SIG-M5 treated with dmso at 0.1 percent for 504 hours (cell line): ENCODE measurements at regions not wholly inside any gene's neighbourhood (a gene's known extent, or its start where the extent isn't known, plus 50 kb on each side); places are given as distances from the start of the nearest gene placed in this dataset.

Source experiments
- DNase-seq: peaks from one replicate; lab custom pipeline; 2025; ENCODE audit not compliant: unreplicated experiment; lab: John Stamatoyannopoulos, UW

DNA sequence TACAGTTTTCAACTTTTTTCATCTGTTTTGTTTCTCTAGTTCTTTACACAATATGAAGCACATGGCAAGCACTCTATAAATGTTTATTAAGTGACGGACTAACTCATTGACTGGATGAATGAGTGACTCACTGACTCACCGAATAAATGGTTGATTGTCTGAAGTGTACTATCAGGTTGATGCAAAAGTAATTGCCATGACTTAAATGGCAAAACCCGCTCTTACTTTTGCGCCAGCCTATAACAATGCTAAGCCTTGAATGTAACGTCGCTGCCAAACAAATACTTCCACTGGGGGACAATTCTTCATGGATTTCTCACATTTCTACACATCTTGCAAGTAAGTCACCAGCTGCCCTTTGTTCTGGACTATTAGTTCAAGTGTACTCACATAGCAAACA is 109.0 kb upstream of the KCTD3 start:
- no peak for DNase-seq

DNA sequence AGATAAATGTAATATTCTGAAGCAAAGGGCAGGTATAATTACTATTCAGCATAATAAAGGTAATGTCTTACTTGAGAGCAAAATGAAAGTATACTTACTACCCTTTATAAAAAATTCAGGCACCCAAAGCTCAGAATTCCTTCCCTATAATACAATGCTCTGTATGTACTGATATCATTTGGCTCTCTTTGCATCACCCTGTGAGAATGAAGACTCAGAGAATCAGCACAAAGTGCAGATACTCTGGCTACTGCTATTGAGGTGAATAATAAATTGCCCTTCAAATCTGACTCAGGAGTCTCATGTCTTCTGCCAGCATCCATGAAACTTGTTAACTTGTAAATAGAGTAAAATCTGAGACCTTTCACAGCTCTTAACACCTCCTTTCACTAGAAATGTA is 108.5 kb upstream of the KCTD3 start:
- DNase-seq: no peak

DNA sequence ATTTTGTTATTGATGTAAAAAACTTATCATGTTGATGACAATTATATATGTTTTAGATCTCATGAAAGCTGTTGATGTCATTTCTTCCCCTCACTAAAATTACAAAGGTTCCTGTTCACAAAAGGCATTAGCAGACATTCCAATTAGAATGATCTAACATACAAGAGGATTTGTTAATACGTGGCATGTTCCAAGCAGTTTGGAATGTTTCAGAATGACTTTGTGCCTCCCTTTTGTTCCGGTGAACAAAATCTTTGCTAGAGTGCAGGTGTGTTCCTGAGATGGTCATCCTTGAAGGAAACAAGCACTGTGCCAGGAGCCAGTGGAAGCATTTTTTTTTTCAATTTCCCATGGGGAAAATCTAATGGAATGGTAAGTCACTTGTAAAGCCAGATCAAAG is 108.0 kb upstream of the KCTD3 start:
- no peak for DNase-seq

DNA sequence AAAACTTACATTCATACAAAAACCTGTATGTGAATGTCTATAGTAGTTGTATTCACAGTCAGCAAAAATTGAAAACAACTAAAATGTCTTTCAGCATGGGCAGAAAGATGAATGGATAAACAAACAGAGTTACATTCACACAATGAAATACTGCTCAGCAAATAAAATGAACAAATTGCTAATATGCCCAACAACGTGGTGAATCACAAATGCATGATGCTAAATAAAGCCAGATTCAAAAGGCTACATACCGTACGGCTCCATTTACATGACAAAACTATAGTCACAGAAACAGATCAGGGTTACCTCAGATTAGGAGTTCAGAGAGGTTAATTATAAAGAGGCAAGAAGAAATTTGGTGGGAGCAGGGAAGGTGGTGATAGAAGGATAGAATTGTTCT is 100.7 kb upstream of the KCTD3 start:
- DNase-seq: no peak

DNA sequence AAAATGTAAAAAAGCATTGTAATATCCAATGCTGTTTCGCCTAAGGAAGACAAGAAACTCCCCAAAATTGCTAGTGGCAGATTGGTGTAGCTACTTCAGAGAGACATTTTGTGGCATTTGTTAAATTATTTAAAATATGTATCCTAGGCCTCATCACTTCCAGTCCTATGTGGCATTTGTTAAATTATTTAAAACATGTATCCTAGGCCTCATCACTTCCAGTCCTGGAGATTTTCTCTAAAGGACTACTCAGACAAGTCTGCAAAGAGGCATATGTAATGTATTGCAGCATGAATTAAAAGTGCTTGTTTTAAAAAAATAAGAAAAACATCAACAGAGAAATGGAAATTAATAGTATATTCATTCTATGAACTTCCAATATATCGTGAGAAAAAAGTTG is 95.6 kb upstream of the KCTD3 start:
- no peak for DNase-seq

DNA sequence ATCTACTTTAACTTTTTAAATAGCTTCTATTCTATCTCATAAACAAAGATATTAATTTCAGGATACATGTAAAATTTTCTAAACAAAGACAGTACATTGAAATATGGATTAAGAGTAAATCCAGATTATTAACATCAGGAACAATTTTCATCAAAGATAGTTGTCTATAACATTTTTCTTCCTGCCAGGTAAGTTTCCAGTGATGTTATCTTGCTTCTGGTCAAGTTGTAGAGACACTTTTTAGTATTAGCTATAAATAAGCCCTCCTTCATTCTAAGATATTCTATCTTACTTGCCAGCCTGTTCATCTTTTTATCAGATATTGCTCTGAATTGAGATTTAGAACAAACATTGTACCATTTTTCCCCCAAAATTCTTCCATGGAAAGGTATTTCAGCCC is 94.4 kb upstream of the KCTD3 start:
- DNase-seq: no peak

DNA sequence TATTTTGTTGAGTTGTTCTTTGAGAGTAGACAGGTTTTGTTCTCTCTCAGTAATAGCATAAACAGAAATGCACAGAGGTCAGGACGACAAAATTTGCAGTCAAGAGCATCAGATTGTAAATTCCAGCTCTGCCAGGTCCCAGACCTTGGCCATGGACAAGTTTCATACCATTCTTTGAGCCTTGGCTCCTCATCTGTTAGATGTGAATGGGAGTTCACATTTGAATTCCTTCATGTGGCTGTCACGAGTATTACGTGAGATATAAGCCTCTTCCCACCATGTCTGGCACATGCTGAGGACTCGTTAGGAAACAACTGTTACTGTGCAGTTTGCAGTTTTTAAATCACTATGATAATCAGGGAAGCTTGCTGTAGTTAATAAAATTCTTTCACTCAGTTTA is 93.2 kb upstream of the KCTD3 start:
- no peak for DNase-seq

DNA sequence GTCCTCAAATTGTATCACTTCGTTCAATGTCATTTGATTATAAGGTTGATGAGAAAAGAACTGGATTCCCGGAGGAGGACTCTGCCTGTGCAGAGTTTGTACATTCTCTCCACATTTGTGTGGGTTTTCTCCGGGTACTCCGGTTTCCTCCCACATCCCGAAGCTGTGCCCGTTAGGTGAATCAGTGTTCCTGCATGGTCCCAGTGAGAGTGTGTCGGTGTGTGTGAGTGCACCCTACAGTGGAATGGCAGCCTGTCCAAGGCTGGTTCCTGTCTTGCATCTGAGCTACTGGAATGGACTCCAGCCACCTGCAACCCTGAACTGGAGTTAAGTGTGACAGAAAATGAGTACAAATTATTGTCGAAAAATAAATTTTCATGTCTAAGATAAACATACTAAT is 92.2 kb upstream of the KCTD3 start:
- DNase-seq: no peak

DNA sequence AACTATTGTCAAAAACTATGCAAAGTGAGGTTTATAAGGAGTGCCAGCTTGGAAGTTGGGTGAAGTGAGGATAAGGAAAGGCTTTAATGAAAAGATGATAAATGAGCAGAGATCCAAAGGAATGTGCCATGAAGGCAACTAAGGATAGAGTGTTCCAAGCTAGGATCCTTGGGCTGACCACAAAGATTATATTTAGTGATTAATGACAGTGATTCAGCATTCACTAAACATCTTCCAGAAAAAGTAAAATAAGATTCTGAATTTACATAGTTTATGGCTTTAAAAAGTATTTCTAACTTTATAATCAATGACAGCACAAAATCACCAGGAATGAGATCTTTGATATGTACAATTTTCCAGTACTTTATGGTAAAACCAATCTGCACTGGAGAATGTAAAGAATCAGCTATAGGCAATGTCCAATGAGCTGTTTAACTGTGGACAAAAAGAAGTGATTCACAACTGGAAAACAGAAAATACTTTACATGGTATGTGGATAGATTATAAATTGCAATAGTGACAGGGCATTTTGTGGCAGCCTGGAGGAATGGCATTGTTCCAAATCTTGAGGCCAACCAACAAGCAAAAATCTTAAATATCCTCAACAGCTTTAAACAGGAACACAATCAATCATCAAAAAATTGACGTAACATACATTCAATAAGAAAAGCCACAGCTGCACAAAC is 91.2 kb upstream of the KCTD3 start:
- DNase-seq: no peak

DNA sequence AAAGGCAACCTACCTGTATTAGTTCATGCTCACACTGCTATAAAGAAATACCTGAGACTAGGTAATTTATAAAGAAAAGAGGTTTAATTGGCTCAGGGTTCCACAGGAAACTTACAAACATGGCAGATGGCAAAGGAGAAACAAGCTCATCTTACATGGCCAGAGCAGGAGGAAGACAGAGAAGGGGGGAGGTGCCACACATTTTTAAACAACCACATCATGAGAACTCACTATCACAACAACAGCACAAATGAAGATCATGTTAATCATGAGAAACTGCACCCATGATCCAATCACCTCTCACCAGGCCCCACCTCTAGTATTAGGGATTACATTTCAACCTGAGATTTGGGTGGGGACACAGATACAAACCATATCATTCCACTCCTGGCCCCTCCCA is 90.6 kb upstream of the KCTD3 start:
- no peak for DNase-seq

DNA sequence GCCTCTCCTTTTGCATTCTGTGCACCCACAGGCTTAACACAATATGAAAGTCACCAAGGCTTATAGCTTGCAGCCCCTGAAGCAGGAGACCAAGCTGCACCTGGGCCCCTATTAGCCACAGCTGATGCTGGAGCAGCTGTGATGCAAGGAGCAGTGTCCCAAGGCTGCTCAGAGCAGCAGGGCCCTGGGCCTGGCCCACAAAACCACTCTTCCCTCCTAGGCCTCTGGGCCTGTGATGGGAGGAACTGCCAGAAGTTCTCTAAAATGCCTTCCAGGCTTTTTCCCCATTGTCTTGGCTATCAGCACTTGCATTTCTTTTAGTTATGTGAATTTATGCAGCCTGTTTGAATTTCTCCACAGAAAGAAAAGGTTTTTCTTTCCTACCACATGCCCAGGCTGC is 89.5 kb upstream of the KCTD3 start:
- DNase-seq: no peak

DNA sequence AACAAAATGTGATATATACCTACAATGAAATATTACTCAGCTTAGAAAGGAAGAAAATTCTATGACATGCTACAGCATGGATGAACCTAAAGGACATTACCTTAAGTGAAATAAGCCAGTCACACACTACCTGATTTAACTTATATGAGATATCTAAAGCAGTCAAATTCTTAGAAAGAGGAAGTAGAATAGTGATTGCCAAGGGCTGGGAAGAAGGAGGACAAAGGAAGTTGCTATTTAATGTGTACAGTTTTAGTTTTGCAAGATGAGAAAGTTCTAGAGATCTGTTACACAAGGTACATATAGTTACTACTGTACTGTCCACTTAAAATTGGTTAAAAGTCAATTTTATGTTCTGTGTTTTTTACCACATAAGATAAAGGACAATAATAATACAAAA is 87.5 kb upstream of the KCTD3 start:
- peak; percentile 72 for DNase-seq

DNA sequence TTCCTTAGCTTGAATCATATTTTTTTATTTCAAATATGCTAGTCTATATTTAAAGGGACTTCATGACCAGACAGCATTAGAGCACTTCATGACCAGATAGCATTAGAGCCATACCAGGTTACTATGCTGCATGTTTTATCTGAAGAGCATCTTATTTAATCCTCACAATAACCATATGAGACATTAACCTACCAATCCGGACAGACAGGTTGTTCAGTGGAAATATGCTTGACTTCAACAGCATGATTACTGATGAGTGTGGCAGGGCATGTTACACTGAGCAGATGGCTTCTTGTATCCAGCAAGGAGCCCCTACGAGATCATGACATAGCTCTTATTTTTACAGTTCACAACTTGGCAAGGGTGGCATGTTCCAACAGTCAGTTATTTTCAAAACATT is 85.0 kb upstream of the KCTD3 start:
- peak; percentile 58 for DNase-seq

DNA sequence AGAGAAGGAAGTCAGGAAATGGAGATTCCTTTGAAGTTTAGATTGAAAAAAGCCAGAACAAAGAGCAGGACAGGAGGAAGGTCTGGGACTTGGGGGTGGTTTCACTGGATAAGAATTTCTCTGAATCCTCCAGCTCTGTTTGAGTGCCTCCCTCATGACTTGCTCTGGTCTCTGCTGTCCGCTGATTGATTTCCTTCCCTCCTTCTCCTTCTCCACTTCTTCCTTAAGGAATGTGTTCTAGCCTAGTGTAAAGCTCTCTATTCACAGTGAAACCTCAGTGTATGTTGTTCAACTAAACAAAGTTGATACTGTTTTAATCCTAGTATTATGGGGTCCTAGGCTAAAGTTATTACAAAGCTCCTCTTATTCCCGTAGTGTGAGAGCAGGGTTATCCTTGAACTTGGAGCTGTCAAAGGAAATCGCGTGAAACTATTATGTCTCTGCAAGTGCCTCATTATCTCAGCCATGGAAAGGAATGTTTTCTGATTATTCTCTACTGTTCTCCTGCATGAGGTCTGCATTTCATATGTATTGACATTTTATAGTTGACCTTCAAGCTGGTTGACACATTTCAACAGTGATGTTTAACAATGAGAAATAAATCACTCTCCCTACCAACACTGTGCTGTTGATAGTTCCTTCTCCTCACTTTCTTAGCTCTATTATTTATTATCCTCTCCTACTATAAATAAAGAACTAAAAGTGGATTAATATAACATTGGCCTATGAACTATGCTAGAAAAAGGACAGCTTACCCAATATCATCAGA is 82.7 kb upstream of the KCTD3 start:
- no peak for DNase-seq

DNA sequence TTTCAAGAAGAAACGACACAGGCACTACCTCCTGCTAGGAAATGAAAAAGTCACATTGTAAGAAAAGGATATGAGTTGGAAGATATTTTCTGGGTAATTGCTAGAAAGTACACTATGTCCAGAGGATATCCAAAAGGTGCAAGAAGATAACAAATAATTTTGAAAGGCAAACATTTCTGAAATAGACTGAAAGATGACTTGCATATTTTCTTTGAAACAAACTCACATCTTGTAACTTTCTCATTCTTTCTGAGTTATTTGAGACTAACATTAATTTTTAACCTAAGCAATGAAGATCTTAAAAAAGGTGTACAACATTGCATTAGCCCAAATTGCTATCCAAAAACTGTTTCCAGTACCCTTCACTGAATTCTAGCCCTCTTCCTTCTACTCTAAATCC is 79.6 kb upstream of the KCTD3 start:
- no peak for DNase-seq

DNA sequence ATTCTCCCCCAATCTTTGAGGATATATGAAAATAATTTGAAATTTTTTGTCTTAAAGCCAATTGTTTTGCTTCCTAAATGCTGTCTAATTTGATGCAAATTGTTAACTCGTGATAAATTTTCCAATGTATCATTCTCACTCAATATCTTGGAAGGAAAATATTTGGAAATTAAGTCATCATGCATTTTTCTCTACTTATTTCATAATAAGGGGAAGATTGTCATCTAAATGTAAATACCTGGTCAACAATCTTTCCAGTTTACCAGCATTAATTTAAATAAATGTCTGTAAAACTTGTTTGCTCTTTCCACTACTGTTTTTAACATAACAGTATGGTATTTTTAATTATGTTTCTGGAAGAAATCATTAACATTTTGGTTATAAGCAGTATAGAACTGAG is 78.3 kb upstream of the KCTD3 start:
- DNase-seq: peak; percentile 17

DNA sequence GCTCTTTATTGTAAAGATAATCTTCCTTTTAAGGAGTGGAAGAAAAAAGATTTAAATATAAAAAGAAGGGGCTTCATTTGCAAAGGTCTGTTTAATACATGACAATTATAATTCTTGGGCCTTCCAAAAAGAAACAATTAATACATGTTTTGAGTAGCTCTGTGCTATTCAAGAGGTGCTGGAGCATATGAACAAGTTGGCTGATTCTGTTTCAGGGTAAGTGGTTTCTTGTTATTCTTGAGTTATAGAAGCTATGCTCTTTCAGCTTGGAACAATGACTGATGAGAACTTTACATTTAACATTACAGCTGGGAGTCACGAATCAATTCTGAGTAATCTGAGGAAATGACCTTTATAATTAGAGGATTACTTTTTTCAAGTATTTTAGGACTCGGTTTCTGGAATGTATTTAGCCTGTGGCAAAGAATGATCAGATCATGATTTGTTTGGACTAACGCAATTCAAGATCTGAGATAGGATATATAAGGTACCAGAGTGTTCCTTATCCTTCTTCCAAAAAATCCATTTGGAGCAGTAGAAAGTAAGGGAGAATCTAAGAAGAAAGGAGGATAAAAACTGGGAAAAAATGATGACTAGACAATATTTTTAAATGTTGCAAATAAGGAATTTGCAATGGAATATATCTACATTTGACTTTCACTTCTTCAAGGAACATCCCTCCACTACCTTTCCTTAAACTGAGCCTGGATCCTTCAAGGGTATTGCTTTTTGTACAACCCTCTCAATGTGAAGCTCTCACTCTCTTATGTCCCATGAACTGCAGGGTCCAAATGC is 77.1 kb upstream of the KCTD3 start:
- DNase-seq: no peak

DNA sequence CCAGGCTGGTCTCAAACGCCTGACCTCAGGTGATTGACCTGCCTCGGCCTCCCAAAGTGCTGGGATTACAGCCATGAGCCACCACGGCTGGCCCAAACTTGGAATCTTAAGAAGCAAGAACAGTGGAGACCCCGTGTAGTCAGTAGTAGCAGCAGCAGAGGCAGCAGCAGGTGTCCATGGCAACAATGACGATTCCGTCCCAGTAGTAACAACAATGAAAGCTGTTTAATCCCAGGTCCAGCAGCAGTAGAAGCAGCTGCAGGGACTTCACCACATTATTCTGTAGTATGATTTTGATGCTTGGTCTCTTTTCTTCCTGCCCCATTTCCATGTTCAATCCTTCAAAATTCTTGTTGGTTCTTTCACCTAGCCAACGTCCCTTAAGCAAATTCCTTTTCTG is 69.6 kb upstream of the KCTD3 start:
- no peak for DNase-seq

DNA sequence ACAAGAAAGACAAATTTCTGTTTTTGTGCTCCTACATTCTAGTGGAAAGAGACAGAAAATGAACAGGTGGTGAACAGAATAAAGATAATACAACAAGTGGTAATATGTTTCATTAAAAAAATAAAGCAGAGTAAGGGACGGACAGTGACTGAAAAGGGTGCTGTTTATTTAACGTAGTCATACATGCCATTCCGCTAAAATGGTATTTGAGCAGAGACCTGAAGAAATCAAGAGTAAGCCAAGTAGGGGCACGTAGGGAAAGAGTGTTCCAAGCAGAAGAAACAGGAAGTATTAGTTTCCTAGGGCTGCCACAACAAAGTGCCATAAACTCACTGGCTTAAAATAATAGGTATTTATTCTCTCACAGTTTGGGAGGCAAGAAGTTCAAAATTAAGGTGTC is 65.6 kb upstream of the KCTD3 start:
- DNase-seq: no peak

DNA sequence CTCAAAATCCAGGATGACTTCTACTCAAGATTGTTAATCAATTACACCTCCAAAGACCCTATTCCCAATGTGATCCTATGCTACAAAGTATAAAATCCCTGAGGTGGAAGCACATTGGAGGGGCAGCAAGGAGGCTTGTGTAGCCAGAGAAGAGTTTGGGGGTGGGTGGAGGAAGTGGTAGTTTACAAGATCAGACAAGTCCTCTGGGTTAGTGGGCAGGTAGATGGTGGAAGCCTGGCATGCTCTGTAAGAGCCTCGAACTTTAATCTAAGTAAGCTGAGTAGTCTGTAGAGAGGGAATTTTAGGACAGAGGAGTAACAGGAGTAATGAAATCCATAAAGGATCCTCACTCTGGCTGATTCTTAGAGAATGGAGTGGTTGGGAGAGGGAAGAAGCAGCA is 65.0 kb upstream of the KCTD3 start:
- DNase-seq: no peak

DNA sequence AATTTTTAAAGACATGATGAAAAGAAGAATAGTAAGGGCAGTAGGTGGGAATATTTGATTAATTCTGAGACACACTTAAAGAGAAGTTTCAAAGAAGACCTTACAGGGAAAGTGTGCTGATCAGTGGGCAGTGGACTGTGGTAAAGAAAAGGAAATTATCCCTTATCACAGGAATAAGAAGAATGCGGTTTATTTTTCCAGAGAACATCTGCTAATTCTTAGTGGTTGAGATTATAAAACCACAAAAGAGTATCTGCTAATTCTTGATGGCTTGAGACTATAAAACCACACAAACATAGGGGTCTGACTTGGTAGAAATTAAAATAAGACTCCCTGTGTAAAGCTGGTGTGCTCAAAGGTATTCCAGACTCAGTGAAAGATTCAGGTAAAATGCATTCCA is 60.0 kb upstream of the KCTD3 start:
- DNase-seq: no peak

DNA sequence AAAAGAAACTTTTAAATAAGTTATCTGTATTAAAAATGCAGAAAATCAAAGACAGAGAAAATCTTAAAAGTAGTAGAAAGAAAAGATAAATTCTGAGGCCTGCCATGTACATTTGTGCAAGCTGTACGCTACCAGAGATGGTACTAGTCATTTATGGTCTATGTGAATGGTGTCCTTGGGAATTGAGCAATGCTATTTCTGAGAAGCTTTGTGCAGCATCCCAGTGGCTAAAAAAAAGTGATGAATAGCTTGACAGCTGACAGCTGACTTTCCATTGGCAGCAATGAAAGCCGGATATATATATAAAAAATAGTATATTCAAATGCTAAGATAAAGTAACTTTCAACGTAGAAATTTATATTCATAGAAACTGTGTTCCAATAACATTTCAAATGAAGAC is 58.8 kb upstream of the KCTD3 start:
- no peak for DNase-seq
